HG02981 (cell line): ENCODE measurements at regions not wholly inside any gene's neighbourhood (a gene's known extent, or its start where the extent isn't known, plus 50 kb on each side); places are given as distances from the start of the nearest gene placed in this dataset.

Experiments
- ATAC-seq: cut with Tn5 transposase; IDR thresholded peaks from one replicate; pipeline ENCODE4 v1.9.1; 2021; ENCODE audit warnings: mild to moderate bottlenecking, moderate library complexity; ENCODE audit not compliant: unreplicated experiment

DNA sequence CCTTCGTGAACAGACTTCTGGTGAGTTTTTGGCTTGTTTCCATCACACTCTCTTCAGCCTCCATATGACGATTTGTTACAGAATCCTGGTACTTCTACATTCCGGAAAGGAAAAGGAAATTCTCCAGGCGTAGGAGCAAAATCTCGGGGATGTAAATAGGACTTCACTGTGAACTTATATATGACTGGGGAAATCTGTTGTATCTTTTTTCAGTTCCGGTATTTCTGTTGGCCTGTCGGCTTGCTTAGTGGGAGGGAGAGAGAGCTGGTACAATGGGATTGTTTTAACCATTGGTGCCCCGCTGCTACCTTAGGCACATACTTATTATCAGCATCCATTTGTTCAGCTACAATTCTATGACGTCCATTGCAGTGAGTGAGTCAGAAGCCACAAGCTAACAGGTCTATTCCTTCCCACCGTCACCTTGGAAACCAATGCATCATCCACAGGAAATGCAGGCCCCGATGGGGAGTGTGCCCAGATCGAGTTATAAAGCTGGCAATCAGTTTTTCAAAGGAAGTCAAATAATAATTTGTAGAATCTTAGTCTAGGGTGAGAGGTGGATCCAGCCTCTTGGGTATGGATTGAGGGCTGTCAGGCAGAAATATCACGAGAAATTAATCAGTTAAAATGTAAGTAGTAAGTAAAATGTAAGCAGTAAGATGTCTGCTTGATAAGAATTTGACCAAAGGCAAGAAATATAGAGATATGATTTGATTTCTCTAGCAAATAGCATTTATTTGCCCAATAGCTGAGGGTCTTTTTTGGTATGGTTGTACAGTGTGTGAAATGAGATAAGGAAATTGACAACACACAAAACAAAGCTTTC is 92.0 kb upstream of the MKLN1 start:
- ATAC-seq, result no peak

DNA sequence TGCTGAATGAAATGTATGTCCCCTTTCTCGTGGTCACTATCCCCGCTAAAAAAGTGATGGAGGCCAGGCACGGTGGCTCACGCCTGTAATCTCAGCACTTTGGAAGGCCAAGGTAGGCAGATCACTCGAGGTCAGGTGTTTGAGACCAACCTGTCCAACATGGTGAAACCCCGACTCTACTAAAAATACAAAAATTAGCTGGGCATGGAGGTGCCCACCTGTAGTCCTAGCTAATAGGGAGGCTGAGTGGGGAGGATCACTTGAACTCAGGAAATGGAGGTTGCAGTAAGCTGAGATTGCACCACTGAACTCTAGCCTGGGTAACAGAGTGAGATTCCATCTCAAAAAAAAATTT is 91.4 kb upstream of the MKLN1 start:
- no peak for ATAC-seq

DNA sequence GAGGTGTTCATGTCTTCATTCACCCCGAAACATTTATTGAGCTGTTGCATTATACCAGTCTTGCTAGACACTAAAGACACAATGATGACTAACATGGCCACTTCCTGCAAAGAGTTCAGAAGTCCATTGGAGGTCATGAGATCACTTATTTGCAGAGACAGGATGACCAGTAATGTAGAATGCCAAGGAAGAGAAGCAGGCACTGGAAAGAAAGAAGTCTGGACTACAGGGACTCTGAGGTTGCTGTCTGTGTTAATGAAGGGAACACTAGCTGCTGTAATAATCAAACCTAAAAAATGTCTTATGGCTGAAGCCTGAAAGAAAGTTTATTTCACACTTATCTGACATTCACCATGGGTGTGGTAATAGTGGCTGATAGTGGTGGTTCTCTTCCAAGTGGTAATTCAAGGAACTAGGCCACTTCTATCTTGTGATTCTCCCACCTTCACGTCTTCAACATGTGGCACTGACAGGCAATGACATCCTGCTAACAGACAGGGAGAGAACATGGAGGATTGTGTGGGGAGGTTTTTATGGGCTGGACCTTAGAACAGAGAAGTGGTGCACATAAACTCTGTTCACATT is 89.2 kb upstream of the MKLN1 start:
- no peak for ATAC-seq

DNA sequence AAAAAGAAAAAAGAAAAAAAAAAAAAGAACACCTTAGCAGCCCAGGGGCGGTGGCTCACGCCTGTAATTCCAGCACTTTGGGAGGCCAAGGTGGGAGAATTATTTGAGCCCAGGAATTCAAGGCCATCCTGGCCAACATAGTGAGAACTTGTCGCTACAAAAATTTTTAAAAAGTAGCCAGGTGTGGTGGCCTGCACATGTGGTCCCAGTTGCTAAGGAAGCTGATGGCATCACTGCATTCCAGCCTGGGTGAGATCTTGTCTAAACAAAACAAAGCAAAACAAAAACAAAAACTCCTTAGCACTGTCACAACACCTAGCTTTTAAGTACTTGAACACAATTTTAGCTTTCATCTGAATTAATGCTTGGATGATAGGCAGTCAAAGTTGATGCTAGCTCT is 86.3 kb upstream of the MKLN1 start:
- no peak for ATAC-seq

DNA sequence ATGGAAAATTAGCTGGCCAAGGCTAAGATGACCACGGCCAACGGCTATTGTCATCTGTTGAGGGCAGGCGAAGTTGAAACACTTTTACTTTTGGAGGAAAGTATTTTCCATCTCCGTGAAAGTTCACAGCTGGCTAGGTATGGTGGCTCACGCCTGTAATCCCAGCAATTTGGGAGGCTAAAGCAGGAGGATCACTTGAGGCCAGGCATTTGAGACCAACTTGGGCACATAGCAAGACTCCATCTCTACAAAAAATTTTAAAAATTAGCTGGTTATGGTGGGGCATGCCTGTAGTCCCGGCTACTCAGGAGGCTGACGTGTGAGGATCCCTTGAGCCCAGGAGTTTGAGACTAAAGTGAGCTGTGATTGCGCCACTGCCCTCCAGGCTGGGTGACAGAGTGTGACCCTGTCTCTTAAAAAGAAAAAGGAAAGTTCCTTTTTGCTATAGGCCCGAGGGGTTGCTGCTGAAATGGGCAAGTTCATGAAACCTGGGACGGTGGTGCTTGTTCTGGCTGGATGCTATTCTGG is 85.5 kb upstream of the MKLN1 start:
- no peak for ATAC-seq

DNA sequence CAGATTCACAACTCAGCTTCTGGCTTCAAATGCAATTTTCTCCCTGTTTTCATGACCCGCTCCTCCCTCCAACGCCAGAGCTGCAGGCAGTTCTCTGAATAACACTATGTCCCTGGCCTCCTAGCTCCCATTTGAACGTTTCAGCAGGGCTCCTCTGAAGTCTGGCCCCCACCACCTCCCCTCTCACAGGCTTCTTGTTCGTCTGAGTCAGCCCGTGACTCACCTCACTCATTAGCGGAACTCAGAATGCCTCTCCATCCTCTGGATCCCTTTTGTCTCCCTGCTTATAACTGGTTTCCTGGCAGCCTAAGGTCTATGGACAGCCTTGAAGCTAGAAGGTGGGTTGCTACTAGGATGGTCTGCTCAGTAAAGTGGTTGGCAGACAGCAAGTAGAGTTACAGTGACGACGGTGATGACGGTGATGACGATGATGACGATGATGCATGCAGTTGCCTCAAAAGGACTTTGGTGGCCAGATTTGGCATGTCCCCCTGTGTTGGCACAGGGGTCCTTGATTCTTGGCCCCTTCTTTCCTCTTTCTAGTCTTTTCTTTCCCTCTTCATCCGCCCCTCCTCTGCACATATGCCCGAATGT is 83.3 kb upstream of the MKLN1 start:
- ATAC-seq, result no peak

DNA sequence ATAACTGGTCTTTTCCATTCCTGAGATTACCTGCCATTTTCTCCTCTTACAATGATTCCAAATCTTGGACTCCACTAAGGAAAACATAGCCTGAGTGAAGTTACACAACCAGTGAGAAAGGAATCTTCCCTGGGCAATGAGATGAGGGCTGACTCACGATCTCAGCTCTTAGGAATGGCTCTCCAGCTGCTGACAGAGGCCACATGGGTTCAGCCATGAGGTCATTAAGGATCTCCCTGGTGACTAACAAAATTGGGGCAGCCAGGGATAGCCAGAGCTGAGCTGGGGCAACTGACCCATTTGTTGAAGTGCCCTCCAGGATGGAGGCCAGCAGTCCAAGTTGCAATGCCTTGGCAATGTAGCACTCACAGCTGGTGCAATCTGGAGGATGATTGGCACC is 78.7 kb upstream of the MKLN1 start:
- no peak for ATAC-seq

DNA sequence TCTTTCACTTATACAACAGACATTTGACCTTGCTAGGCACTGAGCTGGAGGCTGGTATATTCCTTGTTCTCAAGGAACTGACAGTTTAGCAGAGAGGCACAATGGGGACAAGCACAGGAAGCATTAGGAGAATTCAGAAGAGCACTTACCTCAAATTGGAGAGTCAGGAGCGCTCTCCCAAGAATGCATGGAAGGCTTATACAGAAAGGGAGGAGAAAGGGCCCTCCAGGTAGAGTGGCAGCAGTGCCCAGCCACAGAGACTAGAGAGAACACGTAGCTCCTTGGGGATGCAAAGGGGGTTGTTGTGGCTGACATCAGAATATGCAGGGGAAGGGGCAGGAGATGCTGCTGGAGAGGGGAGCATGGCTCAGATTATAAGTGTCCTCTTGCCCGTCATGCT is 78.2 kb upstream of the MKLN1 start:
- no peak for ATAC-seq

DNA sequence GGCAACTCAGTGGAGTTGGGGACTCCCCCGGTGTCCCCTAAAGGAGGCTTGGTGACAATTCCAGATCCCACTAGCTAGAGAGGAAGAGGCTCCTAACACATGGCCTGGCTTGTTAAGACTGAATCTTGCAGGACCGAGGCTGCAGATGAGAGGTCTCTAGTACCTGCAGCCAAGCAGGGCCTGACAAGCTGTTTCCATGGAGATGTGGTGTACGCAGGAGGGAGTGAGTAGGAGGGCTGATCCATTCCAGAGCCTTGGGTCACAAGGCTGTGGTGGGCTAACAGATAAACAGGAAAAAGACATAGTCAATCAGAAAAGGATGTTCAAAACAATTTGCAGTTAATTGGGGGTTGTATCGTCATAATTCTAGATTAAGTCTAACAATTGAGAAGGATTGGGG is 77.3 kb upstream of the MKLN1 start:
- ATAC-seq, result no peak

DNA sequence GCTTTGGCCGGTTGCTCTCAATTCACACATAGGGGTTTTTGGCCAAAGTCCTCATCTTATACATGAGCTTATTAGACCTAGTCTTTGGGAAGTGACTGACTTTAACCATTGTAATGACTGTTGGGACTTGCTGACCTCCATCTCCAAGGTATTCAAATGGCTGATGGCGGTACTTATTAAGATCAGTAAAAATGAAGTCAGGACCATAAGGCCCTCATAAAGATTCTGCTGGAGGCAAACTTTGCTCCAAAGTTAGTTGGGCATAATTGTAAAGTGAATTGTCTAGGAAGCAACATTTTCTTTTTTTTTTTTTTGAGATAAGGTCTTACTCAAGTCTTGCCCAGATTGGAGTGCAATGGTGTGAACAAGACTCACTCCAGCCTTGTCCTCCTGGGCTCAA is 76.3 kb upstream of the MKLN1 start:
- ATAC-seq, result no peak

DNA sequence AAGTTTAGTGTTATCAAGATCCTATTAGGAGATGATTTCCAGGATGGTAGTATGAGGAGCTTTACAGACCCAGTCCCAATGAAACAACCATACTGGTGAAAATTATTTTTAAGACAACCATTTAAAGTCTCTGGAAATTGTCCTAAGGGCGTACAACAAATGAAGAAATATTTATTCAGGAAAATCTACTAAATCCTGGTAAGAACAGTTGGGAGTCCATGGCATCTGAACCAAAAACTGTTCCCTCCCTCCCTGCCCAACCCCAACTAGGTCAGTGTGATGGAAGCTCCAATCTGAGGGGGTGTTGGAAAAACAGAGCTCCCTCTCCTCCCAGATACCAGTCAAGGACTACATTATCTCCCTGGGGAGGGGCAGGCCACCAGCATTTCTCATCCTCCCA is 74.7 kb upstream of the MKLN1 start:
- ATAC-seq, result no peak

DNA sequence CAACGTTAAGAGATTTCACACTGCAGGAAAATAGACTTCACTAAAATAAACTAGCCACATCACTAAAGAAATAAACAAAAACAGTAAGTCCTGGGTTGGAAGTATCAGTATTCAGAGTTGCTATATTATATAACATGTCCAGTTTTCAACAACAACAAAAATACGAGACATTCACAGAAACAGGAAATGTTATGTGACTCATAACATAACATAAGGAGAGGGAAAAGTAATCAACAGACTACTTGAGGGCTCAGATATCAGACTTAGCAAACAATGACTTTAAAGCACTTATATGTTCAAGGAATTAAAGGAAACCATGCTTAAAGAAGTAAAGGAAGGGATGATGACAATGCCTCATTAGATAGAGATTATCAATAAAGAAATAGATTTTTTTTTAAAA is 73.5 kb upstream of the MKLN1 start:
- no peak for ATAC-seq

DNA sequence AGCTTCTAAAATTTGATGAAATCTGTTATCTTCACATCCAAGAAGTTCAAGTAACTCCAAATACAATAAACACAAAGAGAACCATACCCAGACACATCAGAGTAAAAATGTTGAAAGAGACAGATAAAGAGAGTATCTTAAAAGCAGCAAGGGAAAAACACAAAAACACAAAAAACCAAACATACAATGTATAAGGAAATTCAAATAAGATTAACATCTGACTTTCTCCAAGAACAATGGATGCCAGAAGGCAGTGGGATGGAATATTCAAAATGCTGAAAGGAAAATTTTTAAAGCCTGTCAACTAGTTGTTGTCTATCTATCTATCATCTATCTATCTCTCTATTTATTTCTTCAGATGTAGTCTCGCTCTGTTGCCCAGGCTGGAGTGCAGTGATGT is 72.4 kb upstream of the MKLN1 start:
- ATAC-seq, result no peak

DNA sequence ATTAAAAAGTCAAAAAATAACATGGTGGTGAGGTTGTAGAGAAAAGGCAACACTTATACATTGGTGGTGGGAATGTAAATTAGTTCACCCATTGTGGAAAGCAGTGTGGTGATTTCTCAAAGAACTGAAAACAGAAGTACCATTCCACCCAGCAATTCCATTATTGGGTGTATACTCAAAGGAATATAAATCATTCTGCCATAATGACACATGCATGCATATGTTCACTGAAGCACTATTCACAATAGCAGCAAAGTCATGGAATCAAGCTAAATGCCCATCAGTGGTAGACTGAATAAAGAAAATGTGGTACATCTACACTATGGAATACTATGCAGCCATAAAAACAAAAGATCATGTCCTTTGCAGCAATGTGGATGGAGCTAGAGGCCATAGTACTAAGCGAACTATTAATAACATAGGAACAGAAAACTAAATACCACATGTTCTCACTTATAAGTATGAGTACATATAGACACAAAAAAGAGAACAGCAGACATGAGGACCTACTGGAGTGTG is 66.1 kb upstream of the MKLN1 start:
- ATAC-seq, result no peak

DNA sequence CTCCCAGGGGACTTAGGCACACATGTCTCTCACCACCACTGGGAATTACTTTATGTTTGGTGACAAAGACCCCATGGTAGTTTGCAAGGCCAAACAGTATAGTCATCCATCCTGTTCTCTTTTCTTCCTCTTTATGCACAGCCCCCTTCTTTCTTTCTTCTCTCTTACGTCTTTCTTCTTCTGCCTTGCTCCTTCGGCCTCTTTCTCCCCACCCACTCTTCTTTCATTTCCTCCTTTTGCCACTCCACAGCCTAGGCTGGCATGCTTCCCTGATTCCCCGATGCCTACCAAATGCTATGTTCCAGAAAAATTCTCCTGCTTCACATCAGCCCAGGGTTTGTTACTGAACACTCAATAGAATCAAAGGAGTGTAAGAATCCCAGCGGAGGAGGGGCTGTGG is 62.4 kb upstream of the MKLN1 start:
- no peak for ATAC-seq

DNA sequence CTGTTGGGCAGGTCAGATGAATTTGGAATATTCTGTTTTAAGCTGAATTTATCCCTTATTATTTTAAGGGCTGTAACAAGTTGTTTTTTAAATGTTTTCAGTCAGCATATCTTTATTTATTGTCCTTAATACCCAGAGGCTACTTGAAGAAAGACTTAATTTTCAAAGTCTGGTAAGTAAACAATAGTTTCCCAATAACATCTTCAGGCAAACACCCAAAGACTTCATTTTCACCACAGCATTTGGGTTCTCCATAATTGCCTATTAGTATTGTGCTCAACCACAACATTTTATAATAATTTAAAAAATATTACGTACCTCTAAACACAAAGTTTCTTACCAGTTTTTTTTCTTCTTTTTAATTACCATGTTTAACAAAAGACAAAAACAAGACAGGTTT is 60.0 kb upstream of the MKLN1 start:
- no peak for ATAC-seq

DNA sequence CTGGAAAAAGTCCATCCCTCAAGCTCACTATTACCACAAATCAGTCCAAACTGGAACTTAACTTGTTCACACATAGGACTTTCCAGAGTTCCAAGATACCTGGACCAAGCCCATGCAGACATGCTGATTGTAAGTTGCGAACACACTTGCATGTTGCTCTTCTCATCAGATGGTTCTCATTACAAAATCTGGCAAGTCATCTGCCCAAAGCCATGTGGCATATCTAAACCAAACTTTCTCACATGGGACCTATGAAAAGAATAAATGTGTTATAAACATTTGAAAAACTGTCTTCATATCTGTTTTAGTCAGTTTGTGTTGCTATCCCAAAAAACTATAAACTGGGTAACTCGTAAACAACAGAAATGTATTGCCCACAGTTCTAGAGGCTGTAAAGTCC is 58.8 kb upstream of the MKLN1 start:
- ATAC-seq, result no peak

DNA sequence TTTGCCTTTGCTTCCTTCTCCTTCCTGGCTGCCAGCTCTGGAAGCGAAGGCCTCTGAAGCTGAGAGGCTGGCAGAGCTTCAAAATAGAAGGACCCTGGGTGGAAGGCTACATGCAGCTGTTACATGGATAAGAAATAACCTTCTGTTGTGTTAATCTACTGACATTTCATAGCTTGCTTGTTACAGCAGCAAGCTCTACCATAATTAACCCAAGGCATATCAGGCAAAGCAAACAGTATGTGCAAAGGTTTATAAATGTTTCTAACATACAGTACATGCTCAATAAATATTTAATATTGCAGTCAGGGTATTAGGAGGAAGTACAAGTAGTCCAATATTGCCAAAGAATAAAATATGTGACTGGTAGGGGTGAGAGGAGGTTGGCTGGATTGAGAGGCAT is 55.6 kb upstream of the MKLN1 start:
- ATAC-seq, result no peak

DNA sequence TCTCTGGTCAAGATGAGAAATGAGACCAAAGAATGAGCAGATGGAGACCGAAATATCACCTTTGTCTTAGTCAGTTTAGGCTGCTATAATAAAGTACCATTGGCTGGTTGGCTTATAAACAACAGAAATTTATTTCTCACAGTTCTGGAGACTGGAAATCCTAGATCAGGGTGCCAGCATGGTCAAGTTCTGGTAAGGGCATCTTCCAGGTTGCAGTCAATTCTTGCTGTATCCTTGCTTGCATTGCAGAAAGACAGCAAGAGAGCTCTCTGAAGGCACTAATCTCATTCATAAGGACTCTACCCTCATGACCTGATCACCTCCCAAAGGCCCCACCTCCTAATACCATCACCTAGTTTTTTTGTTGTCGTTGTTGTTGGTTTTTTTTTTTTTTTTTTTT is 52.7 kb upstream of the MKLN1 start:
- ATAC-seq, result no peak

DNA sequence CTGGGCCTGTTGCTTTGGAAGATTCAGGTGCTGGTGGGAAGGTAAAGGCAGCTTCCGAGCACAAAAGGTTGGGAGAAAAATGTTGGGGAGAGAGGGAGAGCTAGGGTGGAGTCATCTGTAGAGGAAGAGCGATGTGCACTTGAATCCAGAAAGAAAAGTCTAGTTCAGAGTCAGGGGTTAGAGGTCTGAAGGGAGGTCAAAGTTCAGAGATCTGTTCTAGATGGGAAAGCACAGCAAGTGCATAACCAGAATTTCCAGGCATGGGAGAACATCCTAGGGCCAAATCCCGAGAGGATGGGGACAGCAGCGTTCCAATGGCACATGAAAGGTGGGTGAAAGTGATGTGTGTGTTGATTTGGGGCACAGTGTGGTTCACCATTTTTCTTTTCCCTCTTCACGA is 51.5 kb upstream of the MKLN1 start:
- ATAC-seq, result no peak

DNA sequence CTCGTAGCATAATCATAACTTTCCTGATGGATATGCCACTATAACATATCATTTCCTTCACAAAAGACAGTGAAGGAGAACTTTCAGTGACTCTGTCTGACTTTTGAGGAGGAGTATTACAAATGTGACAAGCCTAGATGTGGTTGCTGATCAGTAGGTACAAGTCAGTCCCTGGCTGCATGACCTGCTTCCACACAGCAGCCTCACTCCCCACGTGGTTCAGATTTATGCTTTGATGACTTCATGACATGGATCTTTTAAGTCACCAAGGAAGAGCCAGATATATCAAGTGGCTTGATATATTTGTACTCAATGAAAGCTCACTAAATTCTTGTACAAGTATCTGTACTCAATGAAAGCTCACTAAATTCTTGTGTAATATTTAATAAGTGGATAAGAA is 50.9 kb upstream of the MKLN1 start:
- ATAC-seq, result no peak
